Muscle layer of duodenum (tissue), 2 donors: ENCODE measurements at regions not wholly inside any gene's neighbourhood (a gene's known extent, or its start where the extent isn't known, plus 50 kb on each side); places are given as distances from the start of the nearest gene placed in this dataset.

ENCODE experiments used
- H3K27ac ChIP-seq: one replicate; pipeline ENCODE4 v1.7.0; 2013; ENCODE audit warnings: mild to moderate bottlenecking, low read length
- H3K27me3 ChIP-seq: one replicate; pipeline ENCODE4 v1.7.0; 2013; ENCODE audit warnings: low read depth, mild to moderate bottlenecking, control low read depth, low read length
- H3K36me3 ChIP-seq, 2 donors: one replicate each; pipeline ENCODE4 v1.7.0; 2013; ENCODE audit warnings: low read length in 2 of 2, control low read depth in 1 of 2, mild to moderate bottlenecking in 1 of 2; ENCODE audit not compliant: insufficient read depth in 2 of 2, control insufficient read depth in 1 of 2
- H3K4me1 ChIP-seq, 2 donors: one replicate each; pipeline ENCODE4 v1.7.0; 2013; ENCODE audit warnings: low read length in 2 of 2, mild to moderate bottlenecking in 2 of 2, control low read depth in 1 of 2, moderate library complexity in 1 of 2; ENCODE audit not compliant: insufficient read depth in 2 of 2, control insufficient read depth in 1 of 2
- H3K4me3 ChIP-seq, 2 donors: one replicate each; pipeline ENCODE4 v1.7.0; 2013; ENCODE audit warnings: low read length in 2 of 2, low read depth in 1 of 2, mild to moderate bottlenecking in 1 of 2
- H3K9me3 ChIP-seq, 2 donors: one replicate each; pipeline ENCODE4 v1.7.0; 2013; ENCODE audit warnings: low read length in 2 of 2, control low read depth in 1 of 2, mild to moderate bottlenecking in 1 of 2; ENCODE audit not compliant: control insufficient read depth in 1 of 2
- donor health status: healthy.

- H3K27ac ChIP-seq, result no peak overlapping the region
- H3K4me3 ChIP-seq, result no peak overlapping the region
- H3K4me1 ChIP-seq, result no peaks in the 10 kb centered on the region
- no peaks in the 10 kb centered on the region for H3K27me3 ChIP-seq
- H3K9me3 ChIP-seq, result peaks cover 6 to 32% of the 10 kb centered on the region in 2 donors
- no peaks in the 10 kb centered on the region for H3K36me3 ChIP-seq
Observed at GRCh38 chr6:66926060-66926459, 1219.0 kb upstream of the EYS start.

DNA sequence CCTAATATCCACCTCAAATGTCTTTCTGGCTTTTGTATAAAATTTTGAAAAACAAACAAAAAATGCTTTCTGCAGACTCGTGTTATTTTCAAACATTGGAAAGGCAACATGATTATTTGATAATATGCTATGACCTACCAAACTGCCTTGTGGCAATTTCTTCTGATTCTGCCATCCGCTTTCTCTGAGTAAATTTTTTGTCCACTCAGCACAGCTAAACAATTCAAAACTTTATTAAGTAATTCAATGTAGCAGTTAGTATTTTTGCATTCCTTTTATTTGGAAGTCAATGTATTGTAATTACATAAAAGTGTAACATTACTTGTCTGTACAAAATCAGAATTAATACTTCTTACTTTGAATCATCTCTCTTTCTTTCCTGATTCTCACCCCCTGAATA is 1206.6 kb upstream of the EYS start:
- no peak overlapping the region for H3K27ac ChIP-seq
- no peak overlapping the region for H3K4me3 ChIP-seq
- H3K27me3 ChIP-seq, result no peaks in the 10 kb centered on the region
- H3K36me3 ChIP-seq, result no peaks in the 10 kb centered on the region
- H3K4me1 ChIP-seq, result no peaks in the 10 kb centered on the region
- H3K9me3 ChIP-seq, result no peaks in the 10 kb centered on the region

GRCh38 chr6:66902457-66902856 is 1195.4 kb upstream of the EYS start:
- H3K9me3 ChIP-seq, result peaks cover 0 to 3% of the 10 kb centered on the region in 2 donors
- no peak overlapping the region for H3K27ac ChIP-seq
- no peak overlapping the region for H3K4me3 ChIP-seq
- H3K27me3 ChIP-seq, result no peaks in the 10 kb centered on the region
- no peaks in the 10 kb centered on the region for H3K36me3 ChIP-seq
- no peaks in the 10 kb centered on the region for H3K4me1 ChIP-seq

GRCh38 chr6:66900133-66901083 is 1193.4 kb upstream of the EYS start:
- no peak overlapping the region for H3K27ac ChIP-seq

GRCh38 chr6:66897576-66897975 is 1190.5 kb upstream of the EYS start:
- H3K4me3 ChIP-seq, result no peak overlapping the region
- H3K9me3 ChIP-seq, result peaks cover 0 to 3% of the 10 kb centered on the region in 2 donors
- H3K4me1 ChIP-seq, result no peaks in the 10 kb centered on the region
- no peak overlapping the region for H3K27ac ChIP-seq
- H3K36me3 ChIP-seq, result no peaks in the 10 kb centered on the region
- no peaks in the 10 kb centered on the region for H3K27me3 ChIP-seq

More at GRCh38 chr6:66900133-66901083, 1193.4 kb upstream of the EYS start:
- no peaks in the 10 kb centered on the region for H3K4me1 ChIP-seq
- no peaks in the 10 kb centered on the region for H3K36me3 ChIP-seq
- H3K9me3 ChIP-seq, result peaks cover 0 to 3% of the 10 kb centered on the region in 2 donors
- H3K4me3 ChIP-seq, result no peak overlapping the region
- H3K27me3 ChIP-seq, result no peaks in the 10 kb centered on the region

- Histone ChIP-seq H3K27me3 (no peaks in the 10 kb centered on the region), H3K9me3 (peaks cover 0 to 3% of the 10 kb centered on the region in 2 donors), H3K36me3 (no peaks in the 10 kb centered on the region), H3K4me1 (no peaks in the 10 kb centered on the region), H3K27ac (no peak overlapping the region), H3K4me3 (no peak overlapping the region)
Observed at GRCh38 chr6:66896415-66896814, 1189.4 kb upstream of the EYS start.

- Histone ChIP-seq H3K4me1 (no peaks in the 10 kb centered on the region), H3K27me3 (no peaks in the 10 kb centered on the region), H3K4me3 (no peak overlapping the region), H3K36me3 (no peaks in the 10 kb centered on the region), H3K9me3 (peaks cover 0 to 16% of the 10 kb centered on the region in 2 donors), H3K27ac (no peak overlapping the region)
Observed at GRCh38 chr6:66883453-66883852, 1176.4 kb upstream of the EYS start.

- no peak overlapping the region for H3K4me3 ChIP-seq
- H3K27me3 ChIP-seq, result no peaks in the 10 kb centered on the region
- no peak overlapping the region for H3K27ac ChIP-seq
- H3K36me3 ChIP-seq, result no peaks in the 10 kb centered on the region
- no peaks in the 10 kb centered on the region for H3K4me1 ChIP-seq
- H3K9me3 ChIP-seq, result peaks cover 0 to 4% of the 10 kb centered on the region in 2 donors
Observed at GRCh38 chr6:66866801-66867200, 1159.8 kb upstream of the EYS start.

- Histone ChIP-seq H3K27me3 (no peaks in the 10 kb centered on the region), H3K36me3 (no peaks in the 10 kb centered on the region), H3K4me3 (no peak overlapping the region), H3K4me1 (no peaks in the 10 kb centered on the region), H3K9me3 (peaks cover 0 to 4% of the 10 kb centered on the region in 2 donors), H3K27ac (no peak overlapping the region)
Observed at GRCh38 chr6:66865771-66866170, 1158.7 kb upstream of the EYS start.

- no peaks in the 10 kb centered on the region for H3K36me3 ChIP-seq
- no peaks in the 10 kb centered on the region for H3K9me3 ChIP-seq
- H3K27ac ChIP-seq, result no peak overlapping the region
- H3K4me1 ChIP-seq, result no peaks in the 10 kb centered on the region
- no peaks in the 10 kb centered on the region for H3K27me3 ChIP-seq
- no peak overlapping the region for H3K4me3 ChIP-seq
Observed at GRCh38 chr6:66861007-66861541, 1154.0 kb upstream of the EYS start.

GRCh38 chr6:66860328-66860727 is 1153.3 kb upstream of the EYS start:
- Histone ChIP-seq H3K4me1 (no peaks in the 10 kb centered on the region), H3K9me3 (no peaks in the 10 kb centered on the region), H3K36me3 (no peaks in the 10 kb centered on the region), H3K27ac (no peak overlapping the region), H3K4me3 (no peak overlapping the region), H3K27me3 (no peaks in the 10 kb centered on the region)
